GM12891 (cell line): ENCODE measurements at regions not wholly inside any gene's neighbourhood (a gene's known extent, or its start where the extent isn't known, plus 50 kb on each side); places are given as distances from the start of the nearest gene placed in this dataset.
A peak's percentile ranks its signal among the peaks of the same experiment; 100 is the strongest.

Experiments used
- DNase-seq: peaks from one replicate; pipeline ENCODE4 v3.0.0; 2011; ENCODE audit warnings: low spot score; ENCODE audit not compliant: insufficient read length
- FAIRE-seq: peaks from 2 replicates; lab custom pipeline; 2011; peaks lifted over from hg19 to GRCh38; lab: Jason Lieb, UNC
- PAX5 ChIP-seq: IDR thresholded peaks from 2 replicates; pipeline ENCODE4 v1.6.1; 2011; ENCODE audit warnings: low read length, moderate library complexity, mild to moderate bottlenecking; ENCODE audit not compliant: insufficient read depth, severe bottlenecking
- POLR2A ChIP-seq: IDR thresholded peaks from 2 replicates; pipeline ENCODE4 v1.6.1; 2011; ENCODE audit warnings: low read depth, low read length, control low read depth
- POLR2AphosphoS5 ChIP-seq: IDR thresholded peaks from 2 replicates; pipeline ENCODE4 v1.6.1; 2011; ENCODE audit warnings: low read depth, low read length, control low read depth
- POU2F2 ChIP-seq: IDR thresholded peaks from 2 replicates; pipeline ENCODE4 v1.6.1; 2011; ENCODE audit warnings: low read depth, mild to moderate bottlenecking, control low read depth, low read length, moderate library complexity
- SPI1 ChIP-seq: IDR thresholded peaks from 2 replicates; pipeline ENCODE4 v1.6.1; 2011; ENCODE audit warnings: low read depth, low read length, control low read depth
- TAF1 ChIP-seq: IDR thresholded peaks from 2 replicates; pipeline ENCODE4 v1.6.1; 2011; ENCODE audit warnings: low read depth, low read length, control low read depth

- no peak for DNase-seq
- no peak for TF ChIP-seq POLR2A
- no peak for TF ChIP-seq SPI1
- no peak for TF ChIP-seq POLR2AphosphoS5
- no peak for TF ChIP-seq PAX5
- TF ChIP-seq TAF1: no peak
- no peak for TF ChIP-seq POU2F2
- FAIRE-seq: no peak
These were observed 251.4 kb downstream of the DTHD1 start for GRCh38 chr4:36532670-36533379.

DNA sequence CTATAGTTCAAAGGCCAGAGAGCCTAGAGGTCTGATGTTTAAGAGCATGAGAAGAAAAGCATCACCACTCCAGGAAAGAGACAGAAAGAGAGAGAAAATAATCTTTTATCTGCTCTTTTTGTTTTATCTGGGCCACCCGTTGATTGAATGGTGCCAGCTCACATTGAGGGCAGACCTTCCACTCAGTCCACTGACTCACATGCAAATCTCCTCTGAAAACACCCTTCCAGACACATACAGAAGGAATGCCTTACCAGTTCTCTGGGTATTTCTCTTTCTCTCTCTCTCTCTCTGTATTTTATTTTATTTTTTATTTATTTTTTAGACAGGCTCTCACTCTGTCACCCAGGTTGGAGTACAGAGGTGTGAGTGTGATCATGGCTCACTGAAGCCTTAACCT lies 252.5 kb downstream of the DTHD1 start:
- DNase-seq (no peak), FAIRE-seq (no peak)
- TF ChIP-seq PAX5 (no peak), POLR2A (no peak), POLR2AphosphoS5 (no peak), SPI1 (no peak), TAF1 (no peak), POU2F2 (no peak)

- TF ChIP-seq POLR2AphosphoS5 (no peak), POLR2A (no peak), TAF1 (no peak), SPI1 (no peak), POU2F2 (no peak), PAX5 (no peak)
- FAIRE-seq (no peak), DNase-seq (no peak)
These were observed 266.0 kb downstream of the DTHD1 start for GRCh38 chr4:36547383-36547782.

GRCh38 chr4:36549252-36549651 lies 267.8 kb downstream of the DTHD1 start:
- FAIRE-seq: no peak
- TF ChIP-seq POU2F2 (no peak), POLR2A (no peak), TAF1 (no peak), SPI1 (no peak), POLR2AphosphoS5 (no peak), PAX5 (no peak)
- DNase-seq: no peak

GRCh38 chr4:36549992-36550391 lies 268.6 kb downstream of the DTHD1 start:
- no peak for DNase-seq
- no peak for FAIRE-seq
- TF ChIP-seq PAX5 (no peak), POU2F2 (no peak), POLR2AphosphoS5 (no peak), TAF1 (no peak), POLR2A (no peak), SPI1 (no peak)

DNA sequence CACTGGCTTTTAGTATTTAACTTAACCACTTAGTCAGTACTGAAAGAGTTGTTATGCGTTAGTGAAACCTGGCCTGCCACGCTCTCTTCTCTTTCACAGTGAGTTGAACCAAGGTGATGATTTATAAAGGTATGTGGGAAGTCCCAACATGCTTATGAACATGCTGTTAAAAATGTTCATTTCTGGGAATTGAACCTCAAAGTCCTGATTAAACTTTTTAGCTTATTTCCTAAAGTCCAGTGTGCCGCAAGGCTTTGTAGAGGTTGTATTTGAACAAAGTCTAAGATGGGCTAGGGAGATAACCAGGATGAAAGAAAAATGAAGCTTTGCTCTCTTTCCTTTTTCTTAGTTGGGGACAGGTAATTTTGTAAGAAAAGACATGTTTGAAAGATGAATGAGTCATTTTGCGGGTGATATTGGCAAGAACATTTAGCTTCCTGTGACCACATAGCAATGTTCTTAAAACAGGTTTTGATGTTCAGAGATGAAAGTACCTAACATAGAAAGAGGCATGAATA lies 270.3 kb downstream of the DTHD1 start:
- TF ChIP-seq POLR2AphosphoS5 (no peak), TAF1 (no peak), POLR2A (no peak), PAX5 (no peak), POU2F2 (no peak), SPI1 (no peak)
- FAIRE-seq (peak; percentile 54), DNase-seq (no peak)

- DNase-seq (no peak), FAIRE-seq (no peak)
- TF ChIP-seq POLR2AphosphoS5 (no peak), PAX5 (no peak), TAF1 (no peak), POU2F2 (no peak), SPI1 (no peak), POLR2A (no peak)
These were observed 271.6 kb downstream of the DTHD1 start for GRCh38 chr4:36553029-36553428.

DNA sequence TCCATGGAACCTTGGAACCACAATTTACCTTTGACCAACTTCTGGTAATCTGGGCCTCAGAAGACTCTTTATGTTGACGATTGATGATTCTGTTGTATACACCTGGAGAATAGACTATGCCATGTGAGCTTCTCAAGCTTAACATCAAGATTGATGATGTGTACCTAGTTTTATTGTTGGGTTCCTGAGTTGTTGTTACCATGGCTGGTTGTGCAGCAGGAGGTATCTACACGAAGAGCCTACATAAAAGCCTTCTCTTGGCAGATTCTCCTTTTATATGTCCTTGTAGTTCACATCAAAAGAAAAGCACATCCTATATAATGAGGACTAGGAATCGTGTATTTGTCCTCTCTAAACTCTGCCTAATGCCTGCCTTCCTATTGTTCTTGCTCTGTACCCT lies 272.0 kb downstream of the DTHD1 start:
- no peak for TF ChIP-seq SPI1
- TF ChIP-seq POU2F2: no peak
- no peak for TF ChIP-seq POLR2A
- TF ChIP-seq PAX5: no peak
- TF ChIP-seq POLR2AphosphoS5: no peak
- no peak for TF ChIP-seq TAF1

GRCh38 chr4:36556984-36557383 lies 275.6 kb downstream of the DTHD1 start:
- TF ChIP-seq POLR2A: no peak
- FAIRE-seq (no peak), DNase-seq (no peak)

More for the DNA sequence above, 272.0 kb downstream of the DTHD1 start:
- FAIRE-seq (no peak), DNase-seq (no peak)
